ENCODE measurements at regions not wholly inside any gene's neighbourhood (a gene's known extent, or its start where the extent isn't known, plus 50 kb on each side); places are given as distances from the start of the nearest gene placed in this dataset.
"Not testable (repeated sequence)": the region's sequence is repeated elsewhere in the genome, so short reads cannot be mapped to it uniquely, and the experiment has no call there.

DNA sequence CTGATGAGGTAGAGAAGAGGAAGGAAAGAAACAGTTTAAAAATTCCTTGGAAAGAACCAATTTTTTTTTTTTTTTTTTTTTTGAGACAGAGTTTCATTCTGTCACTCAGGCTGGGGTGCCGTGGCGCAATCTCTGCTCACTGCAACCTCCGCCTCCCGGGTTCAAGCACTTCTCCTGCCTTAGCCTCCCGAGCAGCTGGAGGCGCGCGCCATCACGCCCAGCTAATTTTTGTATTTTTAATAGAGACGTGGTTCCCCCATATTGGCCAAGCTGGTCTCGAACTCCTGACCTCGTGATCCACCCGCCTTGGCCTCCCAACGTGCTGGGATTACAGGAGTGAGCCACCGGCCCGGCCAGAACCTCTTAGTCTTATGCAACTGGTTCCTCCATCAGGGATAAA, 951.6 kb upstream of the CNTN5 start:
- not testable (repeated sequence) for H3K27me3 Mint-ChIP-seq; H3K27ac Mint-ChIP-seq; ATAC-seq; H3K36me3 Mint-ChIP-seq; H3K9me3 Mint-ChIP-seq; H3K4me1 Mint-ChIP-seq (ENCODE audit: low read depth in 2 of 2); DNase-seq (ENCODE audit: low spot score); H3K4me3 Mint-ChIP-seq

DNA sequence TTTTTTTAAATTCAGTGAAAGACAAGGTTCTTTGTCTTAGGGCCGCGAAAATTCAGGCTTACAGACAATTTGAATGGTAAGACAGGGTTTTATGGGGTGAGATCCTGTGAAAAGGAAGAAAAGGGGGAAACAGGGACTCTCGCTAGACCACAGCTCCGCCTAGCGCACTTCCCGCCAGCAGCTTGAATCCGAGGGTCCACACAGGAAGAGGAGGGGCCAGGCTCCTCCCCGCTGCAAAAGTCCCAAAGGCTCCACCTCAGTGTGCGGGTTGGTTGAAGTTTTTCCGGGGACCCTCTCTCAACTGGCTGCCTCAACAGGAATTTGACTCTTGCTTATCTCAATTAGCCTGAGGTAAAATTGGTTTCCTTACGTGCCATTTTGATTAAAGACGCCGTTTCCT, 950.9 kb upstream of the CNTN5 start:
- no peak for ATAC-seq
- H3K36me3 Mint-ChIP-seq: no peaks in the 10 kb centered on the region
- no peak overlapping the region for H3K27ac Mint-ChIP-seq
- no peak for DNase-seq (ENCODE audit: low spot score)
- H3K4me1 Mint-ChIP-seq (ENCODE audit: low read depth in 2 of 2): no peaks in the 10 kb centered on the region
- H3K9me3 Mint-ChIP-seq: peaks cover 3% of the 10 kb centered on the region
- H3K4me3 Mint-ChIP-seq: no peak overlapping the region
- no peaks in the 10 kb centered on the region for H3K27me3 Mint-ChIP-seq

DNA sequence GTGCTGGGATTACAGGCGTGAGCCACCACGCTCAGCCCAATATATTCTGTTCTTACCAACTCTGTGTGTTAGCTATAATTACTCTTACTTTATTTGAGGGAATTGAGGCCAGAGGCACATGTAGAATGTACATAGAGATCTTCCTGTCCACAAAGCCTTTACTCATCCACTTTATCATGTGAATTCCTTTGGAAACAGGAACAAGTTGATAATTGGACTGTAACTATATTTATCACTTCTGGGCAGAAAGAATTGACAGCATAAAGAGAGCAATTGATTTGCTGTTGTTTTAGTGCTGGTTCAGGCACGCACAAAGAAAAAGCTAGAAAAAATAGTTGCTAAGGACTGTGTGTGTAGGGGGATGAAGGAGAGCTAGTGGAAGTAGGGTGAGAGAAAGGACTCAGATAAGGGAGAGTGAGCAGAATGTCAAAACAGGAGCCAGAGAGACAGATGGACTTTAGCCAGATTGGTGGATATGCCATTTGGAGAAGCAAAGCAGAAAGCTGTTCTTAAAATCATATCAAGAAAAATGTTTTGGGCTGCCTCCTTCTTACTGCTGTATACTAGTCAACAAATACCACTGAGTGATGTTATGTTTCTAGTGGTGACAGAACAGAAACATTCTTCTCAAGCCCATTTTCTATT, 929.8 kb upstream of the CNTN5 start:
- Mint-ChIP-seq H3K27ac (no peak overlapping the region), H3K36me3 (peaks cover 11% of the 10 kb centered on the region), H3K9me3 (peaks cover 20% of the 10 kb centered on the region), H3K4me3 (no peak overlapping the region), H3K4me1 (ENCODE audit: low read depth in 2 of 2) (no peaks in the 10 kb centered on the region), H3K27me3 (no peaks in the 10 kb centered on the region)
- DNase-seq (ENCODE audit: low spot score): no peak
- no peak for ATAC-seq

DNA sequence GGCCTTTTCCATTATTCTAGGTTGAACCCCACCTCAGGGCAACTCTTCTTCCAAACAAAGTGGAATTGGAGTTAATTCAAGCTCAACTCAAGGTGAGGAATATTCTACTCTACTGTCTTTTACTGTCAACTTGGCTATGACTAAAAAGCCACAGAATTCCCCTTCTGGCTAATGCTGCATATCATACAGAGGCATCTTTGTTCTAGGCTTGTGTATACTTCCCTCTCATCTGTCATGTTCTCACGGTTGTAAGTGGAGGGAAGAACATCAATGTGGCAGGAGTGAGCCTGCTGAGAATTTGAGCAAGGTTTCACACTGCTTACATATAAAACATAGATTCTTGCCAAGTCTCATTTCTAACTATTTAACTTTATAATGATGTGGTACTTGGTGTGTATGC, 921.4 kb upstream of the CNTN5 start:
- no peak for ATAC-seq
- no peak overlapping the region for H3K27ac Mint-ChIP-seq
- H3K4me3 Mint-ChIP-seq: no peak overlapping the region
- H3K36me3 Mint-ChIP-seq: peaks cover 11% of the 10 kb centered on the region
- no peaks in the 10 kb centered on the region for H3K27me3 Mint-ChIP-seq
- no peaks in the 10 kb centered on the region for H3K4me1 Mint-ChIP-seq (ENCODE audit: low read depth in 2 of 2)
- H3K9me3 Mint-ChIP-seq: peaks cover 16% of the 10 kb centered on the region
- no peak for DNase-seq (ENCODE audit: low spot score)

DNA sequence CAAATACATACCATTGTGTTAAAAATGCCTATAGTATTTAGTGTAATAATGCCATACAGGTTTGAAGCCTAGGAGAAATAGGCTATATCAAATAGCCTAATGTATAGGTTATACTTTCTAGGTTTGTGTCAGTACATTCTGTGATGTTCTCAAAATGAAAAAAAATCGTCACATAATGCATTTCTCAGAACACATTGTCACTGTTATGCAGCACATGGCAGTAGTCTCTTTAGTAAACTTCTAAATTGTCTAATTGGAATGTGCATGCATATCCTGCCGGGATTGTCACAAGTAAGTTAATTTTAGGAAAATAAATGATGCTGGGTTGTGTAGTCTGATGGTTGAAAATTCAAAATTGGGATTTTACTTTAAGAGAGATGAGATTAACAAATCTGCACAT, 920.1 kb upstream of the CNTN5 start:
- H3K4me1 Mint-ChIP-seq (ENCODE audit: low read depth in 2 of 2): no peaks in the 10 kb centered on the region
- H3K27me3 Mint-ChIP-seq: no peaks in the 10 kb centered on the region
- H3K36me3 Mint-ChIP-seq: peaks cover 11% of the 10 kb centered on the region
- peaks cover 12% of the 10 kb centered on the region for H3K9me3 Mint-ChIP-seq
- DNase-seq (ENCODE audit: low spot score) (no peak), ATAC-seq (no peak)
- no peak overlapping the region for H3K27ac Mint-ChIP-seq
- H3K4me3 Mint-ChIP-seq: no peak overlapping the region

DNA sequence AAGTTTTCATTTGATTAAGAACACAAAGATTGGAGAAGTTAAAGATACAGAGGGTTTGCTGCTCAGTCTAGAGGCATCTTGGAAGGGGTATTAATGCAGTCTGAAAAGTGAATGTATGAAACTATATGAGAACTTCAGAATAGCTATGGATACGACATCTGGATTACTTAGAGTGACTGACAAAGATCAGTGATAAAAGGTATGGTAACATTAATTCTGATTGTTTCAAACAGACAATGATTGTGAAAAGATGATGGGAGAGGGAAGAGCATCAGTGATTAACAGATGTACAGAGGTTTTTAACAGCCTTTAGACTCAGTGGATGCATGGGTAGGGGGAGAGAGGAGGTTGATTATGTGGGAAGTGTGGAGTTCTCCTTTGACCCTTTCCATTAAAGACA, 919.4 kb upstream of the CNTN5 start:
- DNase-seq (ENCODE audit: low spot score) (no peak), ATAC-seq (no peak)
- H3K27ac Mint-ChIP-seq: no peak overlapping the region
- peaks cover 12% of the 10 kb centered on the region for H3K9me3 Mint-ChIP-seq
- H3K36me3 Mint-ChIP-seq: peaks cover 11% of the 10 kb centered on the region
- no peak overlapping the region for H3K4me3 Mint-ChIP-seq
- H3K4me1 Mint-ChIP-seq (ENCODE audit: low read depth in 2 of 2): no peaks in the 10 kb centered on the region
- no peaks in the 10 kb centered on the region for H3K27me3 Mint-ChIP-seq

DNA sequence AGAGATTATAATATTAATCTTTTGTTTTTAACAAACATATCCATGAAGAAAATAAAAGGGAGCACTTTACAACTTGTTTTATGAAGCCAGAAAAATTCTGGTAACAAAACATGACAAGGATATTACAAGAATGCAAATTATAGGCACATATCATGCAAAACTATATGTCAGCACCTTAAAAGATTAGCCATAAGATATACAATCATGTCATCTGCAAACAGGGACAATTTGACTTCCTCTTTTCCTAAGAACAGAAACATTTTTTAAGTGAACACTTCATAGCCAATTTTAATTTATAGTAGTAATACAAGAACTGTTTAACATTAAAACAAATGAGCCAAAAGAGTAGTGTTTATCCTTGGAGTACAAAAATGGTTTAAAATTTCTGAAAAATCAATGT, 916.5 kb upstream of the CNTN5 start:
- ATAC-seq (no peak), DNase-seq (ENCODE audit: low spot score) (no peak)
- Mint-ChIP-seq H3K27ac (no peak overlapping the region), H3K4me3 (no peak overlapping the region), H3K36me3 (peaks cover 6% of the 10 kb centered on the region), H3K4me1 (ENCODE audit: low read depth in 2 of 2) (no peaks in the 10 kb centered on the region), H3K9me3 (peaks cover 8% of the 10 kb centered on the region), H3K27me3 (no peaks in the 10 kb centered on the region)

DNA sequence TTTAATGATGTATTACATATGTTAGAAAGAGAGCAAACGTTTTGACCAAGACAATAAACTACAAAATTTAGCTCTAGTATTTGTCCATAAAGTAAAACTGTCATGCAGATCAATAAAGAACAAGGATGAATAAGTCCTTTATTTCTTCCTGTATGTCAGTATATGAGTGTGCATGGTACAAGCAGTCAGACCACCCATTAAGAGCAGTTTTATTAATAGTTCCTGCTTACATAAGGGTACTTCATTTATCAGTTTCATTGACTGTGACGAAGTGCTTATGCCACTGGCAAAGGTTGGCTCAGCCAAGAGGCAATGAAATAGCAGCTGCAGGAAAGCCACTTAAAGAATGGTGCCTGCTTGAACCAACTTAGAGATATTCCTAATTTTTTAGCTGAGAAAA, 913.0 kb upstream of the CNTN5 start:
- H3K9me3 Mint-ChIP-seq: no peaks in the 10 kb centered on the region
- no peak for DNase-seq (ENCODE audit: low spot score)
- no peak for ATAC-seq
- no peaks in the 10 kb centered on the region for H3K36me3 Mint-ChIP-seq
- no peaks in the 10 kb centered on the region for H3K27me3 Mint-ChIP-seq
- no peak overlapping the region for H3K4me3 Mint-ChIP-seq
- no peaks in the 10 kb centered on the region for H3K4me1 Mint-ChIP-seq (ENCODE audit: low read depth in 2 of 2)
- no peak overlapping the region for H3K27ac Mint-ChIP-seq

DNA sequence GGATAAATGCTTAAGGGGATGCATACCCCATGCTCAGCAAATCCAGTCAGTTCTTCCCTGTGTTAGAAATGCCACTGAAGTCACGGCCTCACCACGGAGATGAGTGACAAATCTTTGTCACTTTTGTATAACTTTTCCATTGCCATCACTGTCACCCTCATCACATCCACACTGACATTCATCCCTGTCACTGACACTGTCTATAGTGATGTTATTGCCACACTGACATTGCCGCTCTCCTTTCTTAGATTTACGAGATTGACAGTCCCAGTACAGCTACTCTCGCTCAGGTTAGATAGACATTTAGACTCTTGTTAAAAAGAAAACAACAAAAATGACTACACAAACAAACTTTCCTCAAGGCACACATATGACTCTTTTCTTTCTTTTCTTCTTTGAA, 910.7 kb upstream of the CNTN5 start:
- DNase-seq (ENCODE audit: low spot score) (no peak), ATAC-seq (no peak)
- H3K27me3 Mint-ChIP-seq: no peaks in the 10 kb centered on the region

DNA sequence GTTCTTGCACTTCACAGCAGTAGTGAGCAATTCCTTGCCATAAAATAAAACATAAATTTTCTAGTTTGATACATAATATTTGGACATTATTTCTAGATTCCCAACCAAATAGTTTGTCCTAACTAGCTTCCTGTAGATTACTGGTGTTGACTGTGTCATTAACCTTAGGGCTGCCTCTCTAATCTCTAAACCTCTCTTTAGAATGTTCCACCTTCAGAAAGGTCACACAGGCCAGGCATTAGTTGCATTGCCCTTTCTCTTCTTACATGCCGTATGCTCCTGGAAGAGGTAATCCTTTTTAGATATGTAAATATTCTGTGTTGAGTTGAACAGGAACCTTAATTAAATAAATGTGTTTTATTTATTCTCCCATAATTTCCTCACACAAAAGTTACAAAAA, 904.9 kb upstream of the CNTN5 start:
- Mint-ChIP-seq H3K36me3 (peaks cover 12% of the 10 kb centered on the region), H3K27ac (no peak overlapping the region), H3K27me3 (no peaks in the 10 kb centered on the region), H3K4me3 (no peak overlapping the region), H3K4me1 (ENCODE audit: low read depth in 2 of 2) (no peaks in the 10 kb centered on the region), H3K9me3 (peaks cover 10% of the 10 kb centered on the region)
- DNase-seq (ENCODE audit: low spot score): no peak
- no peak for ATAC-seq

More for the DNA sequence above, 910.7 kb upstream of the CNTN5 start:
- Mint-ChIP-seq H3K27ac (no peak overlapping the region), H3K4me1 (ENCODE audit: low read depth in 2 of 2) (no peaks in the 10 kb centered on the region), H3K9me3 (no peaks in the 10 kb centered on the region), H3K4me3 (no peak overlapping the region), H3K36me3 (no peaks in the 10 kb centered on the region)

DNA sequence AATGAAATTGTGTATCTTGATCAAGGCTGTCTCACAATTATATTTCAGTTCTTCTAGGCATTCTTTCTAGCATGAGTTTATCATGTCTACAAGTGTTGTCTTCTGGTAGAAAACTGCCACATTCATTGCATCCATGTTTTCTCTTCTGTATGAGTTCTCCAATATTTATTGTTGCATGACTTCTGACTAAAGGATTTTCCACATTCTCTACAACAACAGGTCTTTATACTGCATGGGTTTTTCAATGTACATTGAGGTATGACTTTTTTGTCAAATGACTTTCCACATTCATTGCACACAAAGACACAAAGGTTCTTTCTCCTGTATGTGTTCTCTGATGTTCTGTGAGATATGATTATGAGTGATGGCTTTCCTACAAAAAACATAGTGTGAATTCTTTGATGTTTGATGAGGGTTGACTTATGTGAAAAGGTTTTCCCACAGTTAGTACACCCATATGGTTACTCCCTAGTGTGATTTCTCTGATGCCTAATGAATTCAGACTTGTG, 890.6 kb upstream of the CNTN5 start:
- DNase-seq (ENCODE audit: low spot score): no peak
- Mint-ChIP-seq H3K9me3 (peaks cover 20% of the 10 kb centered on the region), H3K4me1 (ENCODE audit: low read depth in 2 of 2) (no peaks in the 10 kb centered on the region), H3K4me3 (no peak overlapping the region), H3K36me3 (peaks cover 4% of the 10 kb centered on the region), H3K27ac (no peak overlapping the region), H3K27me3 (no peaks in the 10 kb centered on the region)
- ATAC-seq: no peak

DNA sequence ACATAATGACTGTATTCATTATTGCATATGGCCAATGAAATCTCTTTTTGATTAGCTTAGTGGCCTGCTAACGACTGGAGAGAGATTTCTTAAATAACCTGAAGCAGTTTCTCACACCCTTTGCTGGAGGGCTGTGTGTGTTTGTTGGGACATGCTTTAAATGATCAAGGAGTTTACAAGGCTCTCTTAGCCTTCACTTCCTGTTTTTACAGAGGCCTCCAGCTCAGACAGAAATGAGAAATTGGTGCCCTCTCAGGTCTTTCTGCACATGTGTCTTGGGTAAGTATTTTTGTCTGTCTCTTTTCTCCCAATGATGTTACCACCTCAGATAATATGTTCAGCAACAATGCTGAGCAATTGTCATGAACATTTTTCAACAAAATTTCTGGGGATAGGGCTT, 884.4 kb upstream of the CNTN5 start:
- H3K9me3 Mint-ChIP-seq: peaks cover 11% of the 10 kb centered on the region
- H3K36me3 Mint-ChIP-seq: no peaks in the 10 kb centered on the region
- DNase-seq (ENCODE audit: low spot score) (no peak), ATAC-seq (no peak)
- H3K27me3 Mint-ChIP-seq: no peaks in the 10 kb centered on the region
- no peaks in the 10 kb centered on the region for H3K4me1 Mint-ChIP-seq (ENCODE audit: low read depth in 2 of 2)
- H3K27ac Mint-ChIP-seq: no peak overlapping the region
- no peak overlapping the region for H3K4me3 Mint-ChIP-seq

DNA sequence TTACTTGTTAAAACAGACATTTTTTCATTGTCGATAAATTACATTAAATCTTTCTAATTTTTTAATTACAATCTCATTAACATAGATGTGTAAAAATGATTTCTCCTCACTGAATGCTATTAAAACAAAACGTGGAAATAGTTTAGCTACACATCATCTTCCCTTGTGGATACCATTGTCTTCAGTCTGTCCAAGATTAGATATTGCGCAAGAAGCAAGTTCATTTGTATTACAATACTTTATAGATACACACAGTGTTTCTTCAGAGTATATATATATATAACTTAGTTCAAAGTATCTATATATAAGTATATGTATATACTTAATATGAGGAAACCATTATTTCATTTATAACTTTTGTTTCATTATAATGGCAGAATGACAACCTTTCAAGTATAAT, 883.3 kb upstream of the CNTN5 start:
- H3K27ac Mint-ChIP-seq: no peak overlapping the region
- ATAC-seq (no peak), DNase-seq (ENCODE audit: low spot score) (no peak)
- H3K4me3 Mint-ChIP-seq: no peak overlapping the region
- H3K9me3 Mint-ChIP-seq: peaks cover 9% of the 10 kb centered on the region
- H3K4me1 Mint-ChIP-seq (ENCODE audit: low read depth in 2 of 2): no peaks in the 10 kb centered on the region
- H3K27me3 Mint-ChIP-seq: no peaks in the 10 kb centered on the region
- H3K36me3 Mint-ChIP-seq: no peaks in the 10 kb centered on the region

DNA sequence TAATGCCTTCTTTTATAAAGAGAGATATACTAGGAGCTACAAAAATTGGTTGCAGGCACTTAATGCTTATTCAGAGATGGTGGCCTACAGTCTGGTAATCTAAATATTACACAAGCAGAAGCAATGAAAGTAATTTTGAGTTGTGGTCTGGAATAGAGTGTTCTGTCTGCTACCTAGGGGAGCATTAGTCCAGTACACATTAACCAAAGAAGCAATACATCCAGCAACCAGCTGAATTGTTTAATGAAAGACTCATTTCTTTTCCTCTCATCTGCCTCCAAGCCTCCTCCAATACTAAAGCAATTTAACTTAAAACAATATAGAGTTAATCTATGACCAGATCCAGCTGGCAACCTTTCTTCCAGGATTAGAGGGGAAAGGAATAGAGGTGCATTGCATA, 877.1 kb upstream of the CNTN5 start:
- H3K36me3 Mint-ChIP-seq: no peaks in the 10 kb centered on the region
- no peaks in the 10 kb centered on the region for H3K27me3 Mint-ChIP-seq
- no peak overlapping the region for H3K27ac Mint-ChIP-seq
- ATAC-seq (no peak), DNase-seq (ENCODE audit: low spot score) (no peak)
- H3K4me1 Mint-ChIP-seq (ENCODE audit: low read depth in 2 of 2): no peaks in the 10 kb centered on the region
- H3K9me3 Mint-ChIP-seq: peaks cover 15% of the 10 kb centered on the region
- no peak overlapping the region for H3K4me3 Mint-ChIP-seq

DNA sequence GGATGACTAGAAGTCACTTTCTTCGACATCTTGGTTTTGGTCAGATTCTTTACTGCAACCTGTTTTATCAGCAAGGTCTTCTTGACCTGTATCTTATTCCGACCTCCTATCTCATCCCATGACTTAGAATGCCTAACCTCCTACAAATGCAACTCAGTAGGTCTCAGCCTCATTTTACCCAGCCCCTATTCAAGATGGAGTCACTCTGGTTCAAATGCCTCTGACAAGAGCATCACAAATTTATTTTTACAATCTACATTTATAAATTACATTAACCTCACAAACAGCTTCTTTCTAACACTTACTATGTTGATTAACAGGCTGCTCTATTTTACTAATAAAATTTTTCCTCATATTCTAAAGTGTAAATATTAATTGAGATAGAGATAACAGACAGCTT, 867.0 kb upstream of the CNTN5 start:
- Mint-ChIP-seq H3K4me3 (no peak overlapping the region), H3K36me3 (peaks cover 13% of the 10 kb centered on the region)
- no peak for ATAC-seq

More for the DNA sequence above, 867.0 kb upstream of the CNTN5 start:
- DNase-seq (ENCODE audit: low spot score): no peak
- Mint-ChIP-seq H3K4me1 (ENCODE audit: low read depth in 2 of 2) (no peaks in the 10 kb centered on the region), H3K27me3 (no peaks in the 10 kb centered on the region), H3K27ac (no peak overlapping the region), H3K9me3 (peaks cover 21% of the 10 kb centered on the region)
